GM12874 (cell line): ENCODE measurements at regions not wholly inside any gene's neighbourhood (a gene's known extent, or its start where the extent isn't known, plus 50 kb on each side); places are given as distances from the start of the nearest gene placed in this dataset.

Experiments
- TF ChIP-seq, protein P1 (sequence below): IDR thresholded peaks from 2 replicates; pipeline ENCODE4 v1.5.1; 2011; ENCODE audit warnings: low read depth, mild to moderate bottlenecking, control low read depth, low read length, moderate library complexity; ENCODE audit not compliant: insufficient read depth

DNA sequence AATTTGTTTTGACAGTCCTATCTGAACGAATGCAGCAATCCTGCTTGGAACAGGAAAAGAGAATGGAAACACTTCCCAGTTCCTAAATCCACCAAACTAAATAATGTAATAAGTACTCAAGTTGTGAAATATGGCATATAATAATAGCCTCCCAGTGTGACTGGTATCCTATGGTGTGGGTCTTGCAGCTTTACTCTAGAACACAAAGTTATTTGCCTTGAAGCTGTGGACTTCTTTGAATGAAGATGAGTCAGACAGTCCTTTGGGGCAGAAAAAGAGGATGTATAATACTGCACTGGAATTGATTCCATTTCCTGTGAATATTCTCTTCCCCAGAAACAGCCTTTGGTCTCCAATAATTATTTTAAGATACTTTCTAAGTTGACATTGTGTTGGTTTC is 887.0 kb downstream of the KCNA4 start:
- TF ChIP-seq, protein P1, sequence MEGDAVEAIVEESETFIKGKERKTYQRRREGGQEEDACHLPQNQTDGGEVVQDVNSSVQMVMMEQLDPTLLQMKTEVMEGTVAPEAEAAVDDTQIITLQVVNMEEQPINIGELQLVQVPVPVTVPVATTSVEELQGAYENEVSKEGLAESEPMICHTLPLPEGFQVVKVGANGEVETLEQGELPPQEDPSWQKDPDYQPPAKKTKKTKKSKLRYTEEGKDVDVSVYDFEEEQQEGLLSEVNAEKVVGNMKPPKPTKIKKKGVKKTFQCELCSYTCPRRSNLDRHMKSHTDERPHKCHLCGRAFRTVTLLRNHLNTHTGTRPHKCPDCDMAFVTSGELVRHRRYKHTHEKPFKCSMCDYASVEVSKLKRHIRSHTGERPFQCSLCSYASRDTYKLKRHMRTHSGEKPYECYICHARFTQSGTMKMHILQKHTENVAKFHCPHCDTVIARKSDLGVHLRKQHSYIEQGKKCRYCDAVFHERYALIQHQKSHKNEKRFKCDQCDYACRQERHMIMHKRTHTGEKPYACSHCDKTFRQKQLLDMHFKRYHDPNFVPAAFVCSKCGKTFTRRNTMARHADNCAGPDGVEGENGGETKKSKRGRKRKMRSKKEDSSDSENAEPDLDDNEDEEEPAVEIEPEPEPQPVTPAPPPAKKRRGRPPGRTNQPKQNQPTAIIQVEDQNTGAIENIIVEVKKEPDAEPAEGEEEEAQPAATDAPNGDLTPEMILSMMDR, result no peak

- TF ChIP-seq, protein P1, result no peak
These were observed 889.4 kb downstream of the KCNA4 start for GRCh38 chr11:29127461-29127860.

- TF ChIP-seq, protein P1, result no peak
These were observed 891.2 kb downstream of the KCNA4 start for GRCh38 chr11:29125606-29126005.

- TF ChIP-seq, protein P1, result no peak
These were observed 892.4 kb downstream of the KCNA4 start for GRCh38 chr11:29124470-29124869.

- TF ChIP-seq, protein P1, result no peak
These were observed 896.9 kb downstream of the KCNA4 start for GRCh38 chr11:29119707-29120618.

- TF ChIP-seq, protein P1, result no peak
These were observed 897.7 kb downstream of the KCNA4 start for GRCh38 chr11:29119116-29119515.

DNA sequence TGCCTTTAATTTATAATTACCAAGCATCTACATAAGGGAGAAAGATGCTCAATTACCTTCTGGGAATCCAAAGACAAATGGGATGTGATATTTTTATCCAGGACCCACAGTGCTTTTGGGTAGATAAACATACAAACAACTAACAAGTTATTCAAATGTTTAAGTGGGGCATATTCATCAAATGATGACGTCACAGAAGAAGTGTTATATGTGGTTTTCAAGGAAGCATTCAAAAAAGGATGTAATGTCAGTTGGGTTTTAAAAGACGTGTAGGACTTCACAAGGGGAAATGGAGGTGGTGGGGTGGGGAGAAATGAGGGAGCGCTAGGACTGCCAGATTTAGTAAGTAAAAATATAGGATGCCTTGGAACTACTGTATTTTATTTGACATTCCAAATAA is 915.9 kb downstream of the KCNA4 start:
- TF ChIP-seq, protein P1, result no peak
